HepG2 (cell line): ENCODE measurements at regions not wholly inside any gene's neighbourhood (a gene's known extent, or its start where the extent isn't known, plus 50 kb on each side); places are given as distances from the start of the nearest gene placed in this dataset.
A peak's percentile ranks its signal among the peaks of the same experiment; 100 is the strongest.

Experiments
- CSRNP1 ChIP-seq: sonication (generic); formaldehyde crosslinking; IDR thresholded peaks from 2 replicates; pipeline ENCODE4 v1.8.1; 2023; ENCODE audit warnings: mild to moderate bottlenecking, missing genetic modification reagents
- FOSL2 ChIP-seq: sonication (generic); formaldehyde crosslinking; IDR thresholded peaks from 2 replicates; pipeline ENCODE4 v1.4.0; 2020; ENCODE audit warnings: missing genetic modification reagents
- KLF16 ChIP-seq, 2 experiments: sonication (generic) in 1 of 2; formaldehyde crosslinking in 1 of 2; IDR thresholded peaks; 2 replicates each; pipeline versions ENCODE4 v1.6.1 to v1.8.0; 2016 to 2023; ENCODE audit warnings: missing genetic modification reagents in 2 of 2, missing compliant biosample characterization in 1 of 2
- MATR3 ChIP-seq: sonication (generic); formaldehyde crosslinking; IDR thresholded peaks from 2 replicates; pipeline ENCODE4 v1.4.0; 2020; ENCODE audit warnings: missing genetic modification reagents
- PAX8 ChIP-seq: sonication (generic); formaldehyde crosslinking; IDR thresholded peaks from 2 replicates; pipeline ENCODE4 v1.8.0; 2022; ENCODE audit warnings: mild to moderate bottlenecking, missing genetic modification reagents, borderline replicate concordance
- PHF21A ChIP-seq: sonication (generic); formaldehyde crosslinking; IDR thresholded peaks from 2 replicates; pipeline ENCODE4 v1.5.0; 2020; ENCODE audit warnings: mild to moderate bottlenecking, missing genetic modification reagents
- THAP9 ChIP-seq: sonication (generic); formaldehyde crosslinking; IDR thresholded peaks from 2 replicates; pipeline ENCODE4; 2020; ENCODE audit warnings: missing genetic modification reagents, mild to moderate bottlenecking, borderline replicate concordance
- THYN1 ChIP-seq: sonication (generic); formaldehyde crosslinking; IDR thresholded peaks from 2 replicates; pipeline ENCODE4 v1.8.1; 2023; ENCODE audit warnings: low read depth, mild to moderate bottlenecking, moderate library complexity, missing genetic modification reagents, borderline replicate concordance
- TP53 ChIP-seq: sonication (generic); formaldehyde crosslinking; conservative IDR thresholded peaks from 2 replicates; pipeline ENCODE4 v1.4.0; 2020; ENCODE audit warnings: missing genetic modification reagents
- UBTF ChIP-seq: sonication (generic); formaldehyde crosslinking; IDR thresholded peaks from 2 replicates; pipeline ENCODE4 v1.4.0; 2020; ENCODE audit warnings: mild to moderate bottlenecking, missing genetic modification reagents
- ZNF17 ChIP-seq: sonication (generic); formaldehyde crosslinking; IDR thresholded peaks from 2 replicates; pipeline ENCODE4 v1.5.0; 2020; ENCODE audit warnings: mild to moderate bottlenecking, missing genetic modification reagents
- ZNF280B ChIP-seq: sonication (generic); formaldehyde crosslinking; IDR thresholded peaks from 2 replicates; pipeline ENCODE4 v1.5.0; 2020; ENCODE audit warnings: missing genetic modification reagents, mild to moderate bottlenecking, borderline replicate concordance
- ZNF335 ChIP-seq: sonication (generic); formaldehyde crosslinking; IDR thresholded peaks from 2 replicates; pipeline ENCODE4 v1.4.0; 2020; ENCODE audit warnings: missing genetic modification reagents
- ZNF747 ChIP-seq: sonication (generic); formaldehyde crosslinking; IDR thresholded peaks from 2 replicates; pipeline ENCODE4 v1.8.1; 2023; ENCODE audit warnings: missing genetic modification reagents, mild to moderate bottlenecking, borderline replicate concordance
- ZSCAN25 ChIP-seq: sonication (generic); formaldehyde crosslinking; IDR thresholded peaks from 2 replicates; pipeline ENCODE4 v1.8.0; 2022; ENCODE audit warnings: mild to moderate bottlenecking, missing genetic modification reagents
- TF ChIP-seq, protein P1 (sequence below): sonication (generic); formaldehyde crosslinking; IDR thresholded peaks from 2 replicates; pipeline ENCODE4 v1.8.1; 2022; ENCODE audit warnings: mild to moderate bottlenecking, missing genetic modification reagents
- TF ChIP-seq, protein P2 (sequence below): sonication (generic); formaldehyde crosslinking; IDR thresholded peaks from 2 replicates; pipeline ENCODE4 v1.8.0; 2022; ENCODE audit warnings: mild to moderate bottlenecking, missing genetic modification reagents, moderate library complexity

GRCh38 chr6:41463062-41463930 lies 82.9 kb upstream of the FOXP4 start (continued):
- TF ChIP-seq THAP9 (CRISPR knock-in tag): 0 out of 2 replicates have a peak, but pooled peaks have one; percentile 18
- TF ChIP-seq THYN1 (CRISPR knock-in tag): no peak
- peak; percentile 32; the same call in 1 of the 2 replicates for TF ChIP-seq PHF21A (CRISPR knock-in tag)
- TF ChIP-seq MATR3 (CRISPR knock-in tag): no peak
- 0 out of 2 replicates have a peak, but pooled peaks have one; percentile 43 for TF ChIP-seq ZNF747 (CRISPR knock-in tag)
- TF ChIP-seq PAX8: no peak
- peak; percentile 9; the same call in 1 of the 2 replicates for TF ChIP-seq FOSL2 (CRISPR knock-in tag)
- TF ChIP-seq ZSCAN25 (CRISPR knock-in tag): 0 out of 2 replicates have a peak, but pooled peaks have one; percentile 26
- no peak for TF ChIP-seq TP53 (CRISPR knock-in tag)
- no peak for TF ChIP-seq ZNF280B (CRISPR knock-in tag)
- no peak for TF ChIP-seq ZNF17 (CRISPR knock-in tag)
- no peak for TF ChIP-seq ZNF335 (CRISPR knock-in tag)
- TF ChIP-seq, protein P1, sequence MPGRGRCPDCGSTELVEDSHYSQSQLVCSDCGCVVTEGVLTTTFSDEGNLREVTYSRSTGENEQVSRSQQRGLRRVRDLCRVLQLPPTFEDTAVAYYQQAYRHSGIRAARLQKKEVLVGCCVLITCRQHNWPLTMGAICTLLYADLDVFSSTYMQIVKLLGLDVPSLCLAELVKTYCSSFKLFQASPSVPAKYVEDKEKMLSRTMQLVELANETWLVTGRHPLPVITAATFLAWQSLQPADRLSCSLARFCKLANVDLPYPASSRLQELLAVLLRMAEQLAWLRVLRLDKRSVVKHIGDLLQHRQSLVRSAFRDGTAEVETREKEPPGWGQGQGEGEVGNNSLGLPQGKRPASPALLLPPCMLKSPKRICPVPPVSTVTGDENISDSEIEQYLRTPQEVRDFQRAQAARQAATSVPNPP (CRISPR knock-in tag): no peak
- TF ChIP-seq, protein P2, sequence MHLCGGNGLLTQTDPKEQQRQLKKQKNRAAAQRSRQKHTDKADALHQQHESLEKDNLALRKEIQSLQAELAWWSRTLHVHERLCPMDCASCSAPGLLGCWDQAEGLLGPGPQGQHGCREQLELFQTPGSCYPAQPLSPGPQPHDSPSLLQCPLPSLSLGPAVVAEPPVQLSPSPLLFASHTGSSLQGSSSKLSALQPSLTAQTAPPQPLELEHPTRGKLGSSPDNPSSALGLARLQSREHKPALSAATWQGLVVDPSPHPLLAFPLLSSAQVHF (CRISPR knock-in tag): no peak
- 0 out of 2 replicates have a peak, but pooled peaks have one; percentile 1 for TF ChIP-seq UBTF
- peak in 1 of 2 experiments; percentile 66; a peak in 1 of 4 replicates for TF ChIP-seq KLF16 (CRISPR knock-in tag; IDR thresholded peaks at IDR 0.05)
- no peak for TF ChIP-seq CSRNP1 (CRISPR knock-in tag)
